SK-N-MC (cell line): ENCODE measurements at regions not wholly inside any gene's neighbourhood (a gene's known extent, or its start where the extent isn't known, plus 50 kb on each side); places are given as distances from the start of the nearest gene placed in this dataset.

Experiments
- DNase-seq: peaks from one replicate; pipeline ENCODE4 v3.0.0-alpha.2; 2011; ENCODE audit warnings: low read depth, low spot score
- H3K27ac ChIP-seq: fragments of 200-600 bp; sonication (generic); 2 replicates; pipeline ENCODE4 v1.5.1; 2016; ENCODE audit warnings: mixed run types
- H3K36me3 ChIP-seq: fragments of 200-600 bp; sonication (generic); 2 replicates; pipeline ENCODE4 v1.6.1; 2017; ENCODE audit warnings: antibody characterized with exemption, low read length, mixed read lengths; ENCODE audit not compliant: insufficient read depth
- H3K4me3 ChIP-seq: fragments of 200-600 bp; sonication (generic); 2 replicates; pipeline ENCODE4 v1.5.1; 2016
- H3K9ac ChIP-seq: fragments of 200-600 bp; sonication (generic); 2 replicates; pipeline ENCODE4 v1.8.0; 2017; ENCODE audit warnings: mixed run types, mixed read lengths; ENCODE audit not compliant: insufficient read length
- H3K9me3 ChIP-seq: fragments of 200-600 bp; sonication (generic); 2 replicates; pipeline ENCODE4 v1.6.1; 2017; ENCODE audit warnings: low read depth, mild to moderate bottlenecking, antibody characterized with exemption, low read length, moderate library complexity, mixed read lengths
- EZH2 ChIP-seq: fragments of 200-600 bp; sonication (generic); IDR thresholded peaks from one replicate; pipeline ENCODE4 v1.6.1; 2017; ENCODE audit warnings: antibody characterized with exemption
- FOXP2 ChIP-seq: optimal IDR thresholded peaks from 2 replicates; pipeline ENCODE3; 2011; ENCODE audit warnings: mild to moderate bottlenecking, moderate library complexity; ENCODE audit not compliant: insufficient read depth; ENCODE audit errors: extremely low read length, control extremely low read depth
- POLR2AphosphoS5 ChIP-seq: IDR thresholded peaks from 2 replicates; pipeline ENCODE4 v1.6.1; 2012; ENCODE audit warnings: mild to moderate bottlenecking, low read depth, low read length, borderline replicate concordance

DNA sequence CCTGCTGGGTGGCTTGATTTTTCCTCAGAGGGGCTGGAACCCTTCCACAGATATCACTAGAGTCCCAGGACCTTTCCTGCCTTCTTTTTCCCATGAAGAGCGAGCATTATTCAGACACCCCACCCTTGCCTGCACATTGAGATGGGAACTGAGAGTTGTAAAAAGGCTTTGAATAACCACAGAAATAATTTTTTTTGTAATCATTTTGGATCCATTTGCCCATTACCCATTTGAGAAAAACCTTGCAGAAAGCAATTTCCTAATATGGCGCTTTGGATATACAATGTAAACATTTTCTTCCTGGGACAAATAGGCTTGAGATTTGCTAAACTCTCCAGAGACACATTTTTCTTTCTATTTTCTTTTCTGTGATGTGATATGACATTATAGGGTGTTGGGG, 250.6 kb downstream of the MSRB3 start:
- Histone ChIP-seq H3K9ac (no peak overlapping the region), H3K9me3 (no peaks in the 10 kb centered on the region), H3K27ac (no peak overlapping the region), H3K36me3 (no peaks in the 10 kb centered on the region), H3K4me3 (no peak overlapping the region)
- no peak for DNase-seq
- TF ChIP-seq EZH2 (no peak), FOXP2 (no peak), POLR2AphosphoS5 (no peak)

DNA sequence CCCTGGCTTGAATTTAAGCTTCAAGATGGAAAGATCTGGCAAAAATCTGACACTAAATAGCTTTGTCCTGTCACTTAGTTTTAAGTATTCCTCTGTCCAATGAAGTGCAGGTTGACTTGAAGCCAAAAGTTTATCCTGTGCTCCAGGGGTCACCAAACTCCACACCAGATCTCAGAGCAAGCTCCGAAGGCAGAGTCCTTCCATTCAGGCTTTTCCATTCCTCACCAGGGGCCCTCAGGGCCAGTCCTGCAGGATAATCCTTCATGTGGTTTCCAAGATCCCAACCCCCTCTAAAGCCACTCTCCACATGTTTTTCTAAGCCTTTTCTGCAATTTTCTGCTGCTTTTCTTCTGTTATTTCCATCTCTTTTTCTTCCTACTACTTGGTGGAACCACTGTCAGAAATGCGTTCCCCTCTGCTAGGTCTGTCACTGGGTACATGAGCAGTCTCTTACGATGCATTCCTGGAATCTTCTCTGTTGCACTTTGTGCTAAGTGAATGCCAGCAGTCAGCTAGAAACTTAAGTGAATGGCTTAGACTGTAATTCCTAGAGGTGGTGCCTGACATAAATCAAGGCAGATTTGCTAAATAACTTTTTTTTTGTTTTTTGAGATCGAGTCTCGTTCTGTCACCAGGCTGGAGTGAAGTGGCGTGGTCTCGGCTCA, 251.4 kb downstream of the MSRB3 start:
- H3K27ac ChIP-seq: no peak overlapping the region
- TF ChIP-seq POLR2AphosphoS5 (no peak), EZH2 (no peak), FOXP2 (no peak)
- no peak for DNase-seq
- H3K4me3 ChIP-seq: no peak overlapping the region
- H3K9ac ChIP-seq: no peak overlapping the region
- no peaks in the 10 kb centered on the region for H3K9me3 ChIP-seq
- no peaks in the 10 kb centered on the region for H3K36me3 ChIP-seq

DNA sequence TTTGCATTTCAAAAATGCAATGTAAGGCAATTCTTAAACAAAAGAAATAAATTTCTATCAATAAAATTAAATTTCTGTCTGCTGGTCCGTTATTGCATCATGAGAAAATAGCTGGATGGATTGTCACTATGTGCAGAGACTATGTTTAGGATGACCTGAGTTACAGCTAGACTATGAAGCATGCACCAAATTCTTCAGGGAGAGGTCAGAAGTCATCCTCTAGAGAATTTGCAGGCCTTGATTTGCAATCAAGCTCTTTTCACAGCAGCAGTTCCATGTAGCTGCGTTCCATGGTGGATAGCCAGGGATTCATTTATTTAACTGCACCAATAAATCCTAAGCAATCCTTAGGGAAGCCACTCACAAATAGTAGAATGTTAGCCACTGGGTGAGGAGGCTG, 253.7 kb downstream of the MSRB3 start:
- Histone ChIP-seq H3K9me3 (no peaks in the 10 kb centered on the region), H3K27ac (peak overlapping the region; percentile 66; the same call in 1 of the 2 replicates), H3K4me3 (peak overlapping the region; percentile 34; the same call in 1 of the 2 replicates), H3K36me3 (no peaks in the 10 kb centered on the region), H3K9ac (no peak overlapping the region)
- TF ChIP-seq FOXP2: no peak
- no peak for TF ChIP-seq POLR2AphosphoS5
- TF ChIP-seq EZH2: no peak
- no peak for DNase-seq

DNA sequence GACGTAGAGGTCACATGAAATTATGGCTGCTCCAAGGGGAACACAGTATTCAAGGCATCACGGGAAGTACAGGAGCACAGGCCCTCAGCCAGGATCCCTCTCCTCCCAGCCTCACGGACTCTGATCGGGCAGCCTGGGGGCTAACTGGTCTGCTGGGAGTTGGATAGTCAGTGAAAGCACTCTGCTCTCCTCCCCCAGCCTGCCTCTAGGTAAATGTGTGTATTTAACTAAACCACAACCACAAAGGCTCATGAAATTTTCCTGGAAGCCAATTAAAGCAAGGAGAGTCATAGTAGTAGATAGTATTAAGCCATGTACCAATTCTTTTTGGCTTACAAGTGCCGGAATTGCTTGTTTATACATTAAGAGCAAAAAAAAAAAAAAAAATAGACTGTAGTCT, 254.3 kb downstream of the MSRB3 start:
- TF ChIP-seq EZH2: no peak
- TF ChIP-seq FOXP2: no peak
- TF ChIP-seq POLR2AphosphoS5: no peak; the same call in 1 of the 2 replicates
- Histone ChIP-seq H3K36me3 (no peaks in the 10 kb centered on the region), H3K9me3 (no peaks in the 10 kb centered on the region), H3K9ac (no peak overlapping the region), H3K27ac (peak overlapping the region; percentile 66), H3K4me3 (peak overlapping the region; percentile 34; the same call in 1 of the 2 replicates)
- no peak for DNase-seq

DNA sequence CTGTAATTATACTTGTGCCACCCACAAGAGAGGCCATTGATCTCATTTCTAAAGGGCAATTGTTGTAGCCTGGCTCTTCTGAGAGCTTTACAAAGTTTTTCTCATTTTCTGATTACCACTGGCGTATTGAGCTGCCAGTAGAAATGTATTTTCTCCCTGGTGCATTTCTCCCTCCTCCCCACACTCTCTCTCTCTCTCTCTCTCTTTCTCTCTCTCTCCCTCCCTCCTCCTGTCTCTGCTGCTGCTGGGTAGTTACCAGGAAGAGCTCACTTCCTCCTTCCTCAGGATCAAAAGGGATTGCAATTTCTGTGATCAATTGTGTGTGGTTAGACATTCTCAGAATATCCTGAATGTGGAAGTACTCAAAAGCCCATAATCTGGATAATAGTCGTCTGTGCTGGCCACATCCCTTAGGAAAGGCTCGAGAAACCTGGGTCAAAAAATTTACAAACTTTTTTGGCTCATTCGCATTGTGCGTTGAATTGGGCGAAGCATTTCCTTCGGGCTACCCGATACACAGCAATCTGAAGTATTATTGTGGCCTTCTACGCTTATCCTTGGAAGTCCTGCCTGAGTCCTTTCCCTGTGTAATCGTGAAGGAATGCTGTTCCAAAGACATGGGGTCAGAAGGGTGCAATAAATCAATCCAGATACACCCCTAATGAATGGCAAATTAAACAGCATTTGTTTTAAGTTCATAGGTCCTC, 254.8 kb downstream of the MSRB3 start:
- no peak for TF ChIP-seq FOXP2
- no peak for TF ChIP-seq EZH2
- no peak for TF ChIP-seq POLR2AphosphoS5
- Histone ChIP-seq H3K27ac (peak overlapping the region; percentile 66), H3K4me3 (peak overlapping the region; percentile 34), H3K36me3 (no peaks in the 10 kb centered on the region), H3K9ac (no peak overlapping the region), H3K9me3 (no peaks in the 10 kb centered on the region)
- DNase-seq: no peak

DNA sequence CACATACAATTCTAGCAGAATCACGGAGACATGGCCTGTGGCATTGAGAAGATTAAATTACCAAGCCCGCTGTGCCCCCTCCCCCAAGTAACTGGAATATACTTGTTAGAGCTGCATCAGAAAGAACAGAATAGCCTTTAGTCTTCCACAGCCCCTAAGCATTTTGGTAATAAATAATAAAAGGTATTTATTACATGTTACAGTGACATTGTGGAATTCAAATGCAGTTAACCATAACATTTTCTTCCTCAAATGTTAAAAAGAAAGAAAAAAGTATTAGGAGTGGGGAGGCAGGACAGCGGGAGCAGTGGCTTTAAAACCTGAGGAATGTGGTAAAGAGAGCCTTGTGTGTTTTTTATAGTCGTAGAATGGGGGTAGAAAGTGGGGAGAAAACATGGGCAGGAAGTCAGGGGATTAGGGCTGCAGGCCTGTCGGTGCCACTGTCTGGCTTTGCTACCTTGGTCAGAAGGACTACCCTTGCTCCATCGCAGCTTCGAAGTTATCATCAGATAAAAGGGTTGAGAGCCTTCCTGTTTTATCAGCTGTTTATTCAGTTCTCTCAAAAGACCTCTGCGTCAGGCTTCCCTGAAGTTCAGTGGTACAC, 255.9 kb downstream of the MSRB3 start:
- Histone ChIP-seq H3K36me3 (no peaks in the 10 kb centered on the region), H3K27ac (peak overlapping the region; percentile 58; the same call in 1 of the 2 replicates), H3K4me3 (peak overlapping the region; percentile 34), H3K9ac (no peak overlapping the region), H3K9me3 (no peaks in the 10 kb centered on the region; the same call in 1 of the 2 replicates)
- DNase-seq: no peak
- no peak for TF ChIP-seq FOXP2
- no peak for TF ChIP-seq EZH2
- no peak for TF ChIP-seq POLR2AphosphoS5

DNA sequence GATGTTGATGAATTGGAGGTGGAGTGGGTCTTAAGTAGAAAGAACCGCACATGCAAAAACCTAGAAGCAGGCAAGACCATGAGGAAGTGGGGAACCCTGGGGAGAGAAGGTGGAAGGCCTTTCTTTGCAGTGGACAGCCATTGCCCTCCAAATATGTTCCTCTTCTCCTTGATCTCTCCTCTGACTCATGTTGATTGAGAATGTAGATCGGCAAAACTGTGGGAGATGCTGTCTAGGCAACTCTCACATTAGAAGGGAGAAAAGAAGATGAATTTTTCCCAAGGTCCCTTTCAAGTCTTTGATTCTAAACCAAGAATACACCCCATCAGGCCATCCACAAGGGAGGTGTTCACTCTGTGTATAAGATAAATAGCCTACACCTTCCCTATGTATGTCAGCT, 257.5 kb downstream of the MSRB3 start:
- H3K9ac ChIP-seq: no peak overlapping the region
- DNase-seq: no peak
- no peak overlapping the region for H3K4me3 ChIP-seq
- H3K27ac ChIP-seq: no peak overlapping the region
- H3K36me3 ChIP-seq: no peaks in the 10 kb centered on the region
- TF ChIP-seq POLR2AphosphoS5: no peak
- no peak for TF ChIP-seq EZH2
- no peak for TF ChIP-seq FOXP2
- peaks cover 11% of the 10 kb centered on the region; the same call in 1 of the 2 replicates for H3K9me3 ChIP-seq

DNA sequence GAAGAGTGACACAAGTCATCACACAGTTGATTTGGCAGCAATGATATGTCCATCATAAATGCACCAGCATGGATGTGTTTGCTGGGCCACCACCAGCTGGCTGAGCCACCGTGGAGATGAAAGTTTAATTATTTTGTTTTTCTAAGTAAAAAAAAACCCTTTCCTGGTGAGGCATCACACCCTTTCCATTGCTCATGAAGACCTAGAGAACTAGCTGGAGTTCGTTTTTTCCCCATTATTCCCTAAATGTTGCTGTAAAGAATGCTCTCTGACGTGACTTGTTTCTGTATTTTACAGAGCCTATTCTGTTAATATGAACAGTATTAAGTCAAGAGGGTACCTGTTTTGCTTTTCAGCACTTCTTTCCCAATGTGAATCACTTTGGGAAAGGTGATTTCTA, 257.9 kb downstream of the MSRB3 start:
- Histone ChIP-seq H3K27ac (no peak overlapping the region), H3K9me3 (peaks cover 14% of the 10 kb centered on the region; the same call in 1 of the 2 replicates), H3K36me3 (no peaks in the 10 kb centered on the region), H3K4me3 (no peak overlapping the region), H3K9ac (no peak overlapping the region)
- TF ChIP-seq EZH2 (no peak), FOXP2 (no peak), POLR2AphosphoS5 (no peak)
- no peak for DNase-seq
